Type B pancreatic cell (in vitro differentiated cells): ENCODE measurements at regions not wholly inside any gene's neighbourhood (a gene's known extent, or its start where the extent isn't known, plus 50 kb on each side); places are given as distances from the start of the nearest gene placed in this dataset.
A peak's percentile ranks its signal among the peaks of the same experiment; 100 is the strongest.

ENCODE experiments used
- DNase-seq: peaks from one replicate; pipeline ENCODE4 v3.0.0; 2021; ENCODE audit warnings: mixed read lengths; ENCODE audit not compliant: unreplicated experiment; ENCODE audit errors: extremely low spot score
- H3K27ac Mint-ChIP-seq: 2 replicates; pipeline ENCODE4 v1.8.0; 2021; ENCODE audit warnings: mild to moderate bottlenecking, mixed read lengths
- H3K27me3 Mint-ChIP-seq: 2 replicates; pipeline ENCODE4 v1.8.0; 2021; ENCODE audit warnings: mixed read lengths
- H3K36me3 Mint-ChIP-seq: 2 replicates; pipeline ENCODE4 v1.8.0; 2021; ENCODE audit warnings: mixed read lengths
- H3K4me1 Mint-ChIP-seq: one replicate; pipeline ENCODE4 v1.8.0; 2021; ENCODE audit warnings: mixed read lengths; ENCODE audit not compliant: unreplicated experiment
- H3K4me3 Mint-ChIP-seq: 2 replicates; pipeline ENCODE4 v1.8.0; 2021; ENCODE audit warnings: mild to moderate bottlenecking, mixed read lengths
- H3K9me3 Mint-ChIP-seq: 2 replicates; pipeline ENCODE4 v1.8.0; 2021; ENCODE audit warnings: mixed read lengths
- CTCF ChIP-seq: fragments of 200-600 bp; sonication (generic); conservative IDR thresholded peaks from 2 replicates; pipeline ENCODE4 v1.5.0; 2021; ENCODE audit warnings: antibody characterized with exemption, mild to moderate bottlenecking

- peaks cover 84% of the 10 kb centered on the region for H3K27me3 Mint-ChIP-seq
Measured at GRCh38 chr15:96421178-96421601, 90.7 kb downstream of the NR2F2 start.

GRCh38 chr15:96422125-96422524 is 91.6 kb downstream of the NR2F2 start:
- no peak for TF ChIP-seq CTCF
- peaks cover 83% of the 10 kb centered on the region for H3K27me3 Mint-ChIP-seq
- DNase-seq: no peak
- no peaks in the 10 kb centered on the region for H3K36me3 Mint-ChIP-seq
- no peak overlapping the region for H3K4me3 Mint-ChIP-seq
- no peak overlapping the region for H3K27ac Mint-ChIP-seq
- peaks cover 23% of the 10 kb centered on the region for H3K4me1 Mint-ChIP-seq
- H3K9me3 Mint-ChIP-seq: no peaks in the 10 kb centered on the region

More at GRCh38 chr15:96421178-96421601, 90.7 kb downstream of the NR2F2 start:
- no peaks in the 10 kb centered on the region for H3K36me3 Mint-ChIP-seq
- TF ChIP-seq CTCF: no peak
- DNase-seq: no peak
- H3K4me1 Mint-ChIP-seq: peaks cover 23% of the 10 kb centered on the region
- H3K27ac Mint-ChIP-seq: peak overlapping the region; percentile 19
- H3K4me3 Mint-ChIP-seq: peak overlapping the region; percentile 39
- H3K9me3 Mint-ChIP-seq: no peaks in the 10 kb centered on the region

- Mint-ChIP-seq H3K9me3 (no peaks in the 10 kb centered on the region), H3K4me1 (peaks cover 11% of the 10 kb centered on the region), H3K27ac (no peak overlapping the region), H3K4me3 (no peak overlapping the region), H3K36me3 (no peaks in the 10 kb centered on the region), H3K27me3 (peaks cover 64% of the 10 kb centered on the region)
- DNase-seq: no peak
- TF ChIP-seq CTCF: no peak
Measured at GRCh38 chr15:96424674-96425073, 94.2 kb downstream of the NR2F2 start.

DNA sequence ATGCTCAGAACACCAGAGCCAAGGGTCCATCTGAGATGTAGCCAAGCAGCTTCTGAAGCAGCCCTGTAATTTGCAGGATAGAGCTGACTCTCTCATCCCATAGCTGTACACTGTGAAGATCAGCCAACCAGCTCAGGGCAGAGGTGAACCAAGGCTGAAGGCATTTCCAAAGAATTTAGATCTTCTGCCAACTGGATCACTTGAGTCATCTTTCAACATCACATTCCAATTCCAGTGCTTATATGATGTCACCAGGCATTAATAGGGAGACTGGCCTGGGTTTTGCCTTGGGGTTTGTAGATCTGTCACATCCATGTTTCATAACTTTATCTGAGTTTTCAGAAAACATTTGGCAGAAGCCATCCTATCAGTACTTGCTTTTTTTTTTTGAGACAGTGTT is 98.2 kb downstream of the NR2F2 start:
- Mint-ChIP-seq H3K9me3 (no peaks in the 10 kb centered on the region), H3K27me3 (peaks cover 51% of the 10 kb centered on the region), H3K27ac (no peak overlapping the region), H3K36me3 (no peaks in the 10 kb centered on the region), H3K4me1 (no peaks in the 10 kb centered on the region), H3K4me3 (no peak overlapping the region)
- TF ChIP-seq CTCF: no peak
- no peak for DNase-seq

GRCh38 chr15:96431786-96432185 is 101.3 kb downstream of the NR2F2 start:
- H3K27me3 Mint-ChIP-seq: peaks cover 27% of the 10 kb centered on the region
- no peaks in the 10 kb centered on the region for H3K4me1 Mint-ChIP-seq
- no peak overlapping the region for H3K27ac Mint-ChIP-seq
- H3K9me3 Mint-ChIP-seq: no peaks in the 10 kb centered on the region
- no peak for TF ChIP-seq CTCF
- no peak for DNase-seq
- no peak overlapping the region for H3K4me3 Mint-ChIP-seq
- H3K36me3 Mint-ChIP-seq: no peaks in the 10 kb centered on the region

DNA sequence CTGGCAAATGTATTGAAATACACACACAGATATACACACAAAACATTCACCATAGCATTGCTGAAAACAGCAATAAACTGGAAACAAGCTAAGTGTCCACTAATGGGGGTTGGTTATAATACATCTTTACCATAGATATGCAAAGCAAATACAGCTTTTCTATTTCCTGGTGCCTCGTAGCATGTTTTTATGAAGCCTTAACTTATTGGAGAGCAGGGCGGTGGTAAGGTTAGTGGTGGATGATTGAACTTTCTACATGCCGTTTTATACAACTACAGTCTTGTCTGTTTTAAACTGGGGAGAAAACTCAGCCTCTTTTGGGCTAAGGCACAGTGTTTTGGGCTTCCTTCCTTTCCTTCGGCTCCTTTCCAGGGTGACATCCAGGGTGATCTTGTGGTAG is 104.5 kb downstream of the NR2F2 start:
- peaks cover 26% of the 10 kb centered on the region for H3K27me3 Mint-ChIP-seq
- no peak overlapping the region for H3K27ac Mint-ChIP-seq
- H3K4me3 Mint-ChIP-seq: no peak overlapping the region
- no peaks in the 10 kb centered on the region for H3K36me3 Mint-ChIP-seq
- TF ChIP-seq CTCF: no peak
- DNase-seq: no peak
- H3K9me3 Mint-ChIP-seq: no peaks in the 10 kb centered on the region
- no peaks in the 10 kb centered on the region for H3K4me1 Mint-ChIP-seq
